ENCODE measurements at regions not wholly inside any gene's neighbourhood (a gene's known extent, or its start where the extent isn't known, plus 50 kb on each side); places are given as distances from the start of the nearest gene placed in this dataset.

- intact Hi-C loops (cut with micrococcal nuclease; ENCODE audit: unreplicated experiment) (no loop called here), in situ Hi-C loops (cut with MboI) (no loop called here)
- Histone ChIP-seq H3K4me3 (no peak overlapping the region), H3K79me2 (ENCODE audit: control insufficient read depth, insufficient read depth, low read length) (no peaks in the 10 kb centered on the region), H3K9ac (ENCODE audit: control insufficient read depth, insufficient read depth, low read length) (no peak overlapping the region), H3K4me2 (ENCODE audit: control insufficient read depth, insufficient read depth) (no peak overlapping the region), H3K9me3 (replicated peaks; ENCODE audit: control insufficient read depth, insufficient read depth, low read length) (no peaks in the 10 kb centered on the region), H4K20me1 (ENCODE audit: control insufficient read depth, insufficient read depth) (no peaks in the 10 kb centered on the region), H3K27ac (ENCODE audit: control insufficient read depth, insufficient read depth) (no peak overlapping the region), H3K36me3 (ENCODE audit: control insufficient read depth in 2 of 2, insufficient read depth in 2 of 2, low read length in 1 of 2) (no peaks in the 10 kb centered on the region), H3K27me3 (replicated peaks in 1 of 2; ENCODE audit: control insufficient read depth in 2 of 2, insufficient read depth in 2 of 2, low read length in 1 of 2) (no peaks in the 10 kb centered on the region; a peak in 1 of 4 replicates), H3K4me1 (ENCODE audit: control insufficient read depth, insufficient read depth, low read length) (no peaks in the 10 kb centered on the region), H2AFZ (ENCODE audit: control insufficient read depth, low read depth, low read length) (no peak overlapping the region)
- ATAC-seq (no peak), FAIRE-seq (no peak), DNase-seq (ENCODE audit: low read depth, low spot score) (no peak)
- 0% methylated on average over 1 of the region's 1 CpG for WGBS (ENCODE audit: insufficient coverage, insufficient replicate concordance, low lambda C conversion rate, missing lambda C conversion rate)
- no TSS peak for BruUV-seq (replicated peaks)
- RAD21 ChIA-PET (ENCODE audit: unreplicated experiment) = no interaction called here
- TF ChIP-seq KLF5 (IDR thresholded peaks at IDR 0.05; ENCODE audit: partially characterized antibody) = no peak
- TF ChIP-seq CTCF (IDR thresholded peaks at IDR 0.05 in 2 of 3, conservative IDR thresholded peaks at IDR 0.05 in 1 of 3; ENCODE audit: control insufficient read depth in 2 of 3, extremely low read depth in 1 of 3, insufficient read depth in 1 of 3, low read depth in 3 of 3, low read length in 3 of 3) = no peak
- TF ChIP-seq CREB1 (IDR thresholded peaks at IDR 0.05; ENCODE audit: low read depth) = no peak
- TF ChIP-seq SMARCA5 (IDR thresholded peaks at IDR 0.05) = no peak
- TF ChIP-seq LARP7 (IDR thresholded peaks at IDR 0.05) = no peak
- CTCF ChIA-PET = interaction anchor here (0.8 kb wide), 1 partner anchor 187 kb away, joined by 3 read pairs; no protein-coding TSS in a partner anchor
- SMC1A ChIA-PET (ENCODE audit: uncharacterized antibody, unreplicated experiment) = no interaction called here
- POLR2A ChIA-PET = no interaction called here
These were observed 92.5 kb upstream of the NEUROD1 start for GRCh38 chr2:181772777-181773176.

DNA sequence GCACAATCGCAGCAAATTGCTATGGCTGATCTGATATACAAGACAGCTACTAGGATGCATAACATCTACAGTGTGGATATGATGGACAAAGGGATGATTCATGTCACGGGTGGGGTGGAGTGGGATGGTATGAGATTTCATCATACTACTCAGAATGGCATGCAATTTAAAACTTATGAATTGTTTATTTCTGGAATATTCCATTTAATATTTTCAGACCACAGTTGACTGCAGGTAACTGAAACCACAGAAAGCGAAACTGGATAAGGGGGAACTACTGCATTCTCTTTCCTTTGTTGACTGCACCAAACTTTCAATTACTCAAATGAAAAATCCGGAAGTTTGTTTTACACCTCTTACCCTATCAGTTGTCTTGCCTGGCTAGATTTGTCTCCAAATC, 94.4 kb upstream of the NEUROD1 start:
- BruUV-seq (replicated peaks) = no TSS peak
- CTCF ChIA-PET = interaction anchor here (1.1 to 1.5 kb wide), 2 partner anchors 13 to 16 kb away, joined by 4 to 6 read pairs; no protein-coding TSS in a partner anchor
- DNase-seq (ENCODE audit: low read depth, low spot score) = no peak
- H3K4me2 ChIP-seq (ENCODE audit: control insufficient read depth, insufficient read depth) = no peak overlapping the region
- no peak for FAIRE-seq
- no peaks in the 10 kb centered on the region for H3K4me1 ChIP-seq (ENCODE audit: control insufficient read depth, insufficient read depth, low read length)
- in situ Hi-C loops (cut with MboI) (no loop called here), intact Hi-C loops (cut with micrococcal nuclease; ENCODE audit: unreplicated experiment) (no loop called here)
- SMC1A ChIA-PET (ENCODE audit: uncharacterized antibody, unreplicated experiment) = no interaction called here
- H2AFZ ChIP-seq (ENCODE audit: control insufficient read depth, low read depth, low read length) = no peak overlapping the region
- H3K4me3 ChIP-seq = no peak overlapping the region
- POLR2A ChIA-PET = no interaction called here
- no peaks in the 10 kb centered on the region for H3K9me3 ChIP-seq (replicated peaks; ENCODE audit: control insufficient read depth, insufficient read depth, low read length)
- H3K27ac ChIP-seq (ENCODE audit: control insufficient read depth, insufficient read depth) = no peak overlapping the region
- no peaks in the 10 kb centered on the region for H3K79me2 ChIP-seq (ENCODE audit: control insufficient read depth, insufficient read depth, low read length)
- WGBS (ENCODE audit: insufficient coverage, insufficient replicate concordance, low lambda C conversion rate, missing lambda C conversion rate) = 31% methylated on average over 4 of the region's 4 CpGs
- RAD21 ChIA-PET (ENCODE audit: unreplicated experiment) = no interaction called here
- H3K27me3 ChIP-seq (replicated peaks in 1 of 2; ENCODE audit: control insufficient read depth in 2 of 2, insufficient read depth in 2 of 2, low read length in 1 of 2) = no peaks in the 10 kb centered on the region; a peak in 1 of 4 replicates
- H4K20me1 ChIP-seq (ENCODE audit: control insufficient read depth, insufficient read depth) = no peaks in the 10 kb centered on the region
- peak; percentile 20; the same call in 1 of the 2 replicates for TF ChIP-seq JUNB (IDR thresholded peaks at IDR 0.05)
- TF ChIP-seq MEF2A (IDR thresholded peaks at IDR 0.05; ENCODE audit: insufficient read depth, low read depth, low read length) = 0 out of 2 replicates have a peak, but pooled peaks have one; percentile 21
- no peak for TF ChIP-seq BMI1 (IDR thresholded peaks at IDR 0.05; ENCODE audit: borderline replicate concordance)
- TF ChIP-seq STAT3 (IDR thresholded peaks at IDR 0.05; ENCODE audit: low read depth, low read length) = no peak
- TF ChIP-seq SMARCA5 (IDR thresholded peaks at IDR 0.05) = no peak
- TF ChIP-seq RUNX3 (IDR thresholded peaks at IDR 0.05; ENCODE audit: low read length) = peak; percentile 48
- no peaks in the 10 kb centered on the region for H3K36me3 ChIP-seq (ENCODE audit: control insufficient read depth in 2 of 2, insufficient read depth in 2 of 2, low read length in 1 of 2)
- ATAC-seq = peak; percentile 78
- H3K9ac ChIP-seq (ENCODE audit: control insufficient read depth, insufficient read depth, low read length) = no peak overlapping the region

Measured in GM12878 (cell line).